Stromal cell of bone marrow (primary cell): ENCODE measurements at regions not wholly inside any gene's neighbourhood (a gene's known extent, or its start where the extent isn't known, plus 50 kb on each side); places are given as distances from the start of the nearest gene placed in this dataset.

Source experiments
- DNase-seq: peaks from one replicate; pipeline ENCODE4 v3.0.0-alpha.2; 2012; ENCODE audit warnings: low read depth

- no peak for DNase-seq
Measured at GRCh38 chr3:31142543-31142942, 248.1 kb upstream of the GADL1 start.

- no peak for DNase-seq
Measured at GRCh38 chr3:31145062-31145461, 250.6 kb upstream of the GADL1 start.

- no peak for DNase-seq
Measured at GRCh38 chr3:31147550-31147949, 253.1 kb upstream of the GADL1 start.

GRCh38 chr3:31157047-31157694, 262.7 kb upstream of the GADL1 start:
- no peak for DNase-seq

GRCh38 chr3:31157893-31158620, 263.6 kb upstream of the GADL1 start:
- no peak for DNase-seq

- no peak for DNase-seq
Measured at GRCh38 chr3:31159331-31160039, 265.0 kb upstream of the GADL1 start.

- DNase-seq = no peak
Measured at GRCh38 chr3:31161889-31162288, 267.4 kb upstream of the GADL1 start.

- no peak for DNase-seq
Measured at GRCh38 chr3:31164381-31164780, 269.9 kb upstream of the GADL1 start.

GRCh38 chr3:31165399-31165860, 271.0 kb upstream of the GADL1 start:
- DNase-seq = no peak

- DNase-seq = peak; percentile 65
Measured at GRCh38 chr3:31166249-31166885, 271.9 kb upstream of the GADL1 start.

- DNase-seq = no peak
Measured at GRCh38 chr3:31167666-31168065, 273.2 kb upstream of the GADL1 start.

GRCh38 chr3:31170932-31171670, 276.6 kb upstream of the GADL1 start:
- DNase-seq = peak; percentile 58

GRCh38 chr3:31172336-31172735, 277.9 kb upstream of the GADL1 start:
- no peak for DNase-seq

GRCh38 chr3:31173118-31173718, 278.8 kb upstream of the GADL1 start:
- no peak for DNase-seq

GRCh38 chr3:31174079-31174478, 279.6 kb upstream of the GADL1 start:
- no peak for DNase-seq

- no peak for DNase-seq
Measured at GRCh38 chr3:31176045-31176444, 281.6 kb upstream of the GADL1 start.

GRCh38 chr3:31178467-31178866, 284.0 kb upstream of the GADL1 start:
- DNase-seq = no peak

- DNase-seq = no peak
Measured at GRCh38 chr3:31179768-31180167, 285.3 kb upstream of the GADL1 start.

- no peak for DNase-seq
Measured at GRCh38 chr3:31180274-31180673, 285.8 kb upstream of the GADL1 start.

GRCh38 chr3:31181661-31182060, 287.2 kb upstream of the GADL1 start:
- no peak for DNase-seq

GRCh38 chr3:31182661-31183060, 288.2 kb upstream of the GADL1 start:
- no peak for DNase-seq
